Heart left ventricle (tissue), 13 donors: ENCODE measurements at regions not wholly inside any gene's neighbourhood (a gene's known extent, or its start where the extent isn't known, plus 50 kb on each side); places are given as distances from the start of the nearest gene placed in this dataset.

Experiments used
- CTCF ChIP-seq, 12 donors: fragments of 200-600 bp; sonication (generic) in 4 of 12; IDR thresholded peaks; one replicate each; pipeline versions ENCODE4 v1.5.0 to v1.8.0; 2018 to 2022; ENCODE audit warnings: antibody characterized with exemption in 12 of 12, mild to moderate bottlenecking in 5 of 12
- POLR2A ChIP-seq, 2 donors: fragments of 450-650 bp; IDR thresholded peaks; one replicate each; pipeline ENCODE4 v1.6.1; 2017; ENCODE audit warnings: antibody characterized with exemption in 2 of 2, mild to moderate bottlenecking in 2 of 2, moderate library complexity in 2 of 2
- donor health status: ischemic (EF 13 %, LVEDD 7.1; RV severe dilation, severe dysfunction).
- donor health status: DM: no; HTN: yes; CAD: no.
- donor health status: DM: no; HTN: no; CAD: no.
- donor health status: ischemic (EF 25% LVEDD 6.9; RV normal size, moderate dysfunction).
- donor health status: ischemic (EF 25% LVEDD 5.7; RV mildly dilated, moderate dysfunction).
- donor health status: ischemic (EF 35%, LVEDD 5.7; RV mildly dilated, moderate dysfunction).
- donor health status: nonischemic (EF 11% LVEDD 7.7; RV severe dilation, severe dysfunction).
- donor health status: DM: yes; HTN: yes; CAD: no.
- donor health status: PGD.
- donor health status: ischemic (EF 29% LVEDD 5.4; RV normal size, mild dysfunction).
- donor health status: nonischemic (EF 23%, LVEDD 6.1; RV moderate dilation, normal function).

GRCh38 chr11:106390078-106390477 is 312.6 kb downstream of the AASDHPPT start:
- no peak for TF ChIP-seq CTCF (IDR thresholded peaks at IDR 0.05)
- TF ChIP-seq POLR2A (IDR thresholded peaks at IDR 0.05) = no peak
